Hematopoietic multipotent progenitor cell treated with erythropoietin and hydrocortisone succinate and interleukin-3 and kit ligand, for 6 days (in vitro differentiated cells): ENCODE measurements at regions not wholly inside any gene's neighbourhood (a gene's known extent, or its start where the extent isn't known, plus 50 kb on each side); places are given as distances from the start of the nearest gene placed in this dataset.
"Not testable (repeated sequence)": the region's sequence is repeated elsewhere in the genome, so short reads cannot be mapped to it uniquely, and the experiment has no call there.

Experiments used
- DNase-seq: peaks from one replicate; pipeline ENCODE4 v3.0.0-alpha.2; 2015

GRCh38 chr7:153012203-153012602 is 252.7 kb downstream of the ACTR3B start:
- DNase-seq = no peak

DNA sequence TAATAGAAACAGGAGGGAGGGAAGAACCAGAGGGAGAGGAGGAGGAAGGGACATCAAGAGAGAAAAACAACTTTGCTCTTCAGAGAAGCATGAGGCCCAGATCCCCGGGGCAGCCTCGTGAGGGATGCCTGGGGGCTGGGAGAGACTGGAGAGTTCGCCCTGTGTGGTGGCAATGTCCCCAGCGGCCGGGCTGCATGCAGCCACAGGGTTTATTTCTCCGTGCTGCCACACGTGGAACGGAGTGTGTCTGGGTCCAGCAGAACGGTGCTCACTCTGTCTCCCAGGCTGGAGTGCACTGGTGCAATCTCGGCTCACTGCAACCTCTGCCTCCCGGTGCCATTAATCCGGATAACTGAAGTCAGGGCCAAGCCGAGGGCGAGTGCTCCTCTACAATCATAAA is 257.7 kb downstream of the ACTR3B start:
- no peak for DNase-seq

DNA sequence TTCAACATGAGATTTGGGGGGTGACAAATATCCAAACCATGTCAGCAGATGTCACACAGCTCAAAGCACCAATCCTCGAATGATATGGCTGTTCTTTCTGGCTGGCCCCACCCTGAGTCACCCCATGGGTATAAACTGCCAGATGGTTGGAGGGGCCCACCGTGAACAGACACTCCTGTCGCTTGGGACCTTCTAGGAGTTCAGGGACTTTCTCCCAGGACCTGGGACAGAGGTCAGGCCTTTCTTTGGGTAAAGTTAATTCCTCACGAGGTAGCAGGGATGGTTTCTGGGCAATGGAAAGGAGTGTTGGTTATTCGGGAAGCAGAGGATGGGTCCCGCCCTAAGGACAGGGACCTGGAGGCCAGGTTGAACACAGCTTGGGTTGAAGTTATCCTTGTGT is 262.0 kb downstream of the ACTR3B start:
- no peak for DNase-seq

GRCh38 chr7:153022475-153023193 is 263.1 kb downstream of the ACTR3B start:
- DNase-seq = no peak

GRCh38 chr7:153023194-153023592 is 263.6 kb downstream of the ACTR3B start:
- no peak for DNase-seq

- DNase-seq = no peak
Observed at GRCh38 chr7:153027210-153027609, 267.7 kb downstream of the ACTR3B start.

- no peak for DNase-seq
Observed at GRCh38 chr7:153027904-153028303, 268.4 kb downstream of the ACTR3B start.

- no peak for DNase-seq
Observed at GRCh38 chr7:153030976-153031375, 271.4 kb downstream of the ACTR3B start.

GRCh38 chr7:153034791-153035190 is 275.2 kb downstream of the ACTR3B start:
- no peak for DNase-seq

DNA sequence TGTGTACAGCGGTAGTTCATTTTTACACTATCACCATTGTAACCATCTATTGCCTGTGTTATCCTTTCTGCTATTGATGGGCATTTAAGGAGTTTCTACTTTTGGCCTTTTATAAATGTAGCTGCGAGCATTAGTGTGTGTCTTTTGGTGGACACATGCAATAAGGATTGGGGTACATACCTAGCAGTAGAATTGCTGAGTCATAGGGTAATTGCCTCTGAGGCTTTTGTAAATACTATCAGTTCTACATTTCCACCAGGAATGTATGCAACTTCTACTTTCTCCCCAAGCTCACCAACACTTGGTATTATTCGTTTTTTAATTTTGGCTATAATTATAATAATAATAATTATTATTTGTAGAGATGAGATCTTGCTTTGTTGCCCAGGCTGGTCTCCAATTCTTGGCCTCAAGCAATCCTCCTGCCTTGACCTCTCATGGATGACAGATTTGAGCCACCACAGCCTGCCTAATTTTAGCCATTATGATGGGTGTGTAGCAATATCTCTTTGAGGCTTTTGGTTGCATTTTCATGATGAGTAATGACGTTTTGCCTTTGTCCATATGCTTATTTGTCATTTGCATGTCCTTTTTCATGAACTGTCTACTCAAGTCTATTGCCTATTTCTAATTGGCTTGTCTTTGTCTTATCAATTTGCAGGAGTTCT is 277.0 kb downstream of the ACTR3B start:
- DNase-seq = no peak

DNA sequence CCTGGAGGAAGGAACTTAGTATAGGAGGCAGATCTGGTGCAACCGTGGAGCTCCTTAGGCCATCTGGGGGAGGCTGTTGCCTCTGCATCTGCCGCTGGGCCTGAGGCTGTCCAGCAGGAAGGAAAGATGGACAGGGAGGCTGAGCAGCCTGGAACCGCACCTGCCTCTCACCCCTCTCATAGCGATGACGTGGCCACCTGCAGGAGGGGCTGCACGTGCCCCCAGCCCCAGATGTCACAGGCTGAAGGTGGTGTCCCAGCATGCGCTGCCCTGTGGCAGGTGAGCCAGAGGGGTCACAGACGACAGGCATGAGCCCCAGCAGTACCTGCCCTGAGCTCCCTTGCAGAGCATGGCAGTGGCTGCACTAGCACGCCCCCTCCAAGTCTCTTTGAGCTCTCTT is 283.9 kb downstream of the ACTR3B start:
- DNase-seq = no peak

DNA sequence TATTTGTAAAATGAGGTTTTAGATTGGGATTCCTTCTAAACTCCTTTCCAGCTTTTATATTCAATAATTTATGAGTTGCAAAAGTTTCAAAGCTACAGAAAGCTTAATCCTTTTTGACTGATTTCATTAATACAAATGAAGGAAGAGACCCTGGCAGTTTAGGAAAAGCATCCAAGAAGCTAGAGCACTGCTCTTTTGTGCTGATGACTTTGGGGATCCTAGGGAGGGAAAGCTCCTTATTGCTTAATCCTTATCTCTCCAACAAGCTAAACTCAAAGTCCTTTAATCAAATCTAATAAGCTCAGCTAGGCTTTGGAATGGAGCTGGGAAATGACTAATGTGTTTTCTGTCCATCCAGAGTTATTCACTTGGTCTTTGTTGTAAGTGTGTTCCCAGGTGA is 285.4 kb downstream of the ACTR3B start:
- no peak for DNase-seq

- no peak for DNase-seq
Observed at GRCh38 chr7:153047079-153047959, 287.8 kb downstream of the ACTR3B start.

DNA sequence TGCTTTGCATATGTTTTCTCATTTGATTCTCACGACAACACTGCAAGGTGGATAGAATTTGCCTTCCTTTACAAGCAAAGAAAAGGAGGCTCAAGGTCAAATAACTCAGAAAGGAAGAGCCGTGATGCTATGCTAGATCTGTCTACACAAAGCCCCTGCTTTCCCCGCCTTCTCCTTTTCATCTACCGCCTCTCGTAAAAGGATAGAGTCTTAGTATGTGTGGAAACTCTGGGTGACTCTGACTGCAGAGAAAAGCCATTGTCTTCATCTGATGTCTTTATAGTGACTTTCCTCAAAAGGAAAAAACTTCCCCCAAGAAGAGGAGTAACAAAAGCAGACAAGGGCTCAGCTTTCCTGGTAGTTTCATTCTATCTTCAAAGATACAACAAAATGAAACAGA is 292.7 kb downstream of the ACTR3B start:
- DNase-seq = no peak

DNA sequence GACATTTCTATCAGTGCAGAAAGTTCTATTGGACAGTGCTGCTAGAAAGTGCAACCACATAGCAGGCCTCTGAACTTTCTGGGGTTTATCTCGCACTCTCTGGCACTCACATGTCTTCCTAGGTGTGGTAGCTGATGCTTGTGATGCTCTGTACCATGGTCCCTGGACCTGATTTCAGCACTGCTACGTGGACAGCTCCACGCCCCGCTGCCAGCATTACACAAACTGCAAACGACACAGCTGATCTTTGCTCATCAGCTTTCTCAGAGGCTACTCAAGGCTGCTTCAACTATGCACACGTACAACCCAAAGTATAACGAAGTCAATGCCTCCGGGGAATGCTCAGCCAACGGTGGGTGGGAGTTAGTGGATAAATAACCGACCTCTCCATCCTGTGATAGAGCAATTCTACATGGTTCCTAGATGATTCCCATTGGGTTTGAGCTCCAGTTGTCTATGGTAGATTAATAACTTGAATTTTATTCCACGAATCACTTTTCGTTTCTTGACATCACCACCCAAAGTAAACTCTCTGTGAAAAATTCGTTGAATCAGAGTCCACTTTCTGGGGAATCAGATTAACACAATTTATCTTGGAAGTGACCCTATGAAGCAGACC is 302.5 kb downstream of the ACTR3B start:
- peak; percentile 13 for DNase-seq

DNA sequence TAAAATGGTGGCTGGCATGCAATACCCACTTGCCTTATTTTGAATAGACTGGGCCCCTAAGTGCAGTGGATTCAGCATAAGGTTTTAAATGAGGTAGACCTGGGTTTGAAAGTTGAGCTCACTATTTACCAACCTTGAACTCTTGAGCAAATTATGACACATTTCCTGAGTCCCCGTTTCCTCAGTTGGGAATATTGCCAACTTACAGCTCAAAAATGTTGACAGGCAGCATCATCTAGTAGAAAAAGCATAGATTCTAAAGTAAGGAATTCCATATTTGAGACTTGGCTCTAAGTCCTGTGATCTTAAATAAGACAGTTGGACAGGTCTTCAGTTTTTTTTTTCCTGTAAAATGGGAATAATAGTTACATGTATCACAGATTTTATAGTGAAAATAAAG is 305.5 kb downstream of the ACTR3B start:
- DNase-seq = no peak

DNA sequence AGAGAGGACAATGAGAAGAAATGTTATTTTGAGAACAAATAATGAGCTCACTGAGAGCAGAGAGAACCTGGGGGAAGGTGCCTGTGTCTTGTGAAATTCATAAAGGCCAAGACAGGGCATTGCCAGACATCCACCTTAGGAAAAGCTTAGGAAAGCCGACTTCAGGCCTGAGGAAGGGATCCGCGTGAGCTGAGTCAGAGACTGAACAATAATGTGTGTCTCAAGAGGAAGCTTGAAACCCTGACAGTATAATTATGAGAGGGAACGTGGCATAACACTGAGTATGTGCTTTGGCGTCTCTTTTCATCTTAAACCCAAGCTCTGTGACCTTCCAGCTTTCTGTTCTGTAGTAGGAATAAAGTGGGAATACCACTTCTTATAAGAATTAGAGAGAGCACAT is 307.2 kb downstream of the ACTR3B start:
- DNase-seq = no peak

DNA sequence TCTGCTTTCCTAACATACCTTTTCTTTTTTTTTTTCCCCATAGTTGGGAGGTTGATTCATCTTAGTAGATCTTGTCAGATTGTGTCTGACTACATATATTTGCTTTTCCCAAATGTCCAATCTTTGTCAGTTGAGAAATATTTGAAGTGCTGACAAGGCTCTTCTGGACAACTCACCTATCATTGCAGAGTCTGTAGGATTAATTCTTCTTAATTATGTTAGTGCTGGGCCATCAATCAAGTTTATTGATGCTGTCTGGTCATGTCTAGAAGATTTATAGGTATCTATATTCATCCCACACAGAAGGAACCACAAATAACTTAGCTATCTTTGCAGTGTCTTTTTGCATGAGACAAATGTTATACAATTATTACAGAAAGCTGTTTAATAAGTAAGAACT is 310.6 kb downstream of the ACTR3B start:
- DNase-seq = no peak

DNA sequence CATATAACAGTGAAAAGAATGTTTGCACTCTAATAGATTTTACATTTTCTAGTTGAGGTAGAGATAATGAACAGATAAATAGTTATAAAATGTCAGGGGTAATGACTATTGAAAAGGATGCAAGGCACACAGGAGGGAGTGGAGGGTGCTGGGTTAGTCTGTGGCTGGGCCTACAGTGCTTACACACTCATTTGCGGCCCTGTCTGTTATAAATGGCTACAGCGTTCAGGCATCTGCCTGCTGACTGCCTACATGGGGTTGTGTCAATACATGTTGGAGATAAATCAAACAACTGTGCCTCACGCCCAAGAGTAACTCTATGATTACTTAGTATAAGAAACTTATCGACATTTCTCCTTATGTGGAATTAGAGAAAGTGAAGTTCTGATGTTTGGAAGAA is 313.3 kb downstream of the ACTR3B start:
- DNase-seq = no peak

- DNase-seq = not testable (repeated sequence)
Observed at GRCh38 chr7:153076289-153076688, 316.7 kb downstream of the ACTR3B start.

GRCh38 chr7:153081496-153081895 is 321.9 kb downstream of the ACTR3B start:
- no peak for DNase-seq

DNA sequence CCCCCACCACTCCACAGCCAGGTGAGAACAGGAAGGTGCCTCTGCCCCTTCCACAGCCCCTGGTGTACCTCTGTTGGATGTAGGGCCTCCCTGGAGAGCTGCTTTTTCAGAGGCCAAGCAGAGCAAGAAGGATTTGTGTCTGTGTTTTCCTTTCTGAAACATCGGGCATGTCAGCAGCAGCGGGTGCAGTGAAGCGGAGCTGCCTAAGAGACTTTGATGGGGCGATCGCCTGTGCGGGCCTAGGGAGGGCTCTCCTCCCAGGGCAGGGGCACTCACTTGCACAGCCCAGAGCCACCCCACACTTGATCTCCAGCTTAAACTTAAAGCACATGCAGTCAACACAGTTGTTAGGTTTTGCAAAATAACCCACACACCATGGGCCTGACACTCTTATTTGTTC is 324.7 kb downstream of the ACTR3B start:
- no peak for DNase-seq

DNA sequence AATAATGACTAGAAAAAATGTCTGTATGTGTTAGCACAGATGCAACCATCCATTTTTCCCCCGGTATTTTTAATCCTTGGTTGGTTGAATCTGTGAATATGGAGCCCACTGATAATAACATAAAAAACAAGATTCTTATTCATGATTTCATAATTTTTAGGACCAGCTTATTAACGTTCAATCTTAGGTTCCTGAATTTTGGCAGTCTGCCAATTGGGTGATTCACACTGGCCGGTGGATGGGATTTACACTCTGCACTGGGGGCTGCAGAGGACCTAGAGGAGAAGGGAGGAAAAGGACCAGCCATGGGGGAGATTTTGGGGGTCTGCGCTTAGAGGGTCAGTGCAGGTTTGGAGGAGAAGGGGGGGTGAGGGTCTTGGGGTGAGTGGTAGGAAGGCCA is 327.9 kb downstream of the ACTR3B start:
- DNase-seq = peak; percentile 10
